RWPE1 (cell line): ENCODE measurements at regions not wholly inside any gene's neighbourhood (a gene's known extent, or its start where the extent isn't known, plus 50 kb on each side); places are given as distances from the start of the nearest gene placed in this dataset.
"Not testable (repeated sequence)": the region's sequence is repeated elsewhere in the genome, so short reads cannot be mapped to it uniquely, and the experiment has no call there.

Source experiments
- CTCF ChIA-PET: fragments of 350-600 bp; sonication (Branson Sonifier 250); formaldehyde crosslinking; extraction: SDS; loops from one replicate; lab custom pipeline; 2021; lab: Yijun Ruan, JAX
- POLR2A ChIA-PET: fragments of 400-600 bp; formaldehyde crosslinking; extraction: SDS; loops from one replicate; lab custom pipeline; 2020; ENCODE audit warnings: antibody characterized with exemption; ENCODE audit not compliant: low non-redundant PET; lab: Yijun Ruan, JAX
- DNase-seq: peaks from one replicate; pipeline ENCODE4 v3.0.0; 2012; ENCODE audit warnings: low spot score
- H3K27ac ChIP-seq: fragments of 450-650 bp; 2 replicates; pipeline ENCODE4 v1.5.1; 2017
- TF ChIP-seq, protein P1 (sequence below): fragments of 450-650 bp; conservative IDR thresholded peaks from 2 replicates; pipeline ENCODE4 v1.5.1; 2017; ENCODE audit warnings: low read depth, mild to moderate bottlenecking

DNA sequence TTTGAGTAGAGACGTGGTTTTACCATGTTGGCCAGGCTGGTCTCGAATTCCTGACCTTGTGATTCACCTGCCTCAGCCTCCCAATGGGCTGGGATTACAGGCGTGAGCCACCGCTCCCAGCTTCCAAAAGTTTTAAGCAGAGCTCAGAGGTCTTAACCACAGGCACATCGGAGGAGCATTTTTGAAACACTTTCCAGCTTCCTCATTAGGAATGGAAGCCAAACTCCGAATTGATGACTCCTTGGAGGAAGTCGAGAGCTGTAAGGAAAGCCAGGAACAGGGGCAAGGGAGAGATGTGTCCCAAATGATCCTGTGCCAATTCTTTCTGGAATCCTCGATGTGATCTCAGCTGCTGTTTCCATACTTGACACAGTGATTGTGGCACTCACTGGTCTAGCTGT, 56.2 kb upstream of the CCZ1B start:
- CTCF ChIA-PET, POLR2A ChIA-PET: not testable (repeated sequence)

GRCh38 chr7:6883756-6884155, 57.7 kb upstream of the CCZ1B start:
- POLR2A ChIA-PET, H3K27ac ChIP-seq, DNase-seq, CTCF ChIA-PET: not testable (repeated sequence)

More for the DNA sequence above, 56.2 kb upstream of the CCZ1B start:
- DNase-seq, H3K27ac ChIP-seq: not testable (repeated sequence)

- DNase-seq, result no peak
- no peak overlapping the region for H3K27ac ChIP-seq
- POLR2A ChIA-PET, result no interaction called here
- CTCF ChIA-PET, result interaction anchor here (0.6 kb wide), 1 partner anchor 277 kb away, joined by 3 read pairs; no protein-coding TSS in a partner anchor
- TF ChIP-seq, protein P1, sequence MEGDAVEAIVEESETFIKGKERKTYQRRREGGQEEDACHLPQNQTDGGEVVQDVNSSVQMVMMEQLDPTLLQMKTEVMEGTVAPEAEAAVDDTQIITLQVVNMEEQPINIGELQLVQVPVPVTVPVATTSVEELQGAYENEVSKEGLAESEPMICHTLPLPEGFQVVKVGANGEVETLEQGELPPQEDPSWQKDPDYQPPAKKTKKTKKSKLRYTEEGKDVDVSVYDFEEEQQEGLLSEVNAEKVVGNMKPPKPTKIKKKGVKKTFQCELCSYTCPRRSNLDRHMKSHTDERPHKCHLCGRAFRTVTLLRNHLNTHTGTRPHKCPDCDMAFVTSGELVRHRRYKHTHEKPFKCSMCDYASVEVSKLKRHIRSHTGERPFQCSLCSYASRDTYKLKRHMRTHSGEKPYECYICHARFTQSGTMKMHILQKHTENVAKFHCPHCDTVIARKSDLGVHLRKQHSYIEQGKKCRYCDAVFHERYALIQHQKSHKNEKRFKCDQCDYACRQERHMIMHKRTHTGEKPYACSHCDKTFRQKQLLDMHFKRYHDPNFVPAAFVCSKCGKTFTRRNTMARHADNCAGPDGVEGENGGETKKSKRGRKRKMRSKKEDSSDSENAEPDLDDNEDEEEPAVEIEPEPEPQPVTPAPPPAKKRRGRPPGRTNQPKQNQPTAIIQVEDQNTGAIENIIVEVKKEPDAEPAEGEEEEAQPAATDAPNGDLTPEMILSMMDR, result no peak
Observed at GRCh38 chr7:6886198-6886597, 60.1 kb upstream of the CCZ1B start.

- DNase-seq, CTCF ChIA-PET, H3K27ac ChIP-seq: not testable (repeated sequence)
- POLR2A ChIA-PET, result interaction anchor here (0.6 kb wide), 1 partner anchor 318 kb away, joined by 4 read pairs; no protein-coding TSS in a partner anchor
Observed at GRCh38 chr7:6888267-6889045, 62.4 kb upstream of the CCZ1B start.

DNA sequence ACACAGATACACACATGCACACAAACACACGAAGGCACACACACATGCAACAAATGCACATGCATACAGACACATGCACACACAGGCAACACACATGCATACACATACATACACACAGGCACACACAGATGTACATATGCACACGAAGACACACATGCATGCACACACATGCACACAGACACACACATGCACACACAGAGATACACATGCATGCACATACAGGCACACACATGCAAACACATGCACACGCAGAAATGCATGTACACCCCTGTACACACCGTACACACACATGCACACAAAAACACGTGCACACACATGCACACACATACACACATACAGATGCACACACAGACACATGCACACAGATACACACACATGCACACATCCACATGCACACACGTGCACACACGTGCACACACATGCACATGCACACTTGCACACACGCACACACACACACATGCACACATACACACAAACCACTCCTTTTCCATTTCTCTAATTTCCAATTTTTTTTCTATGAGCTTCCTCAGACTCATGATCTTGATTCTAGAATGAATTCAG, 63.3 kb upstream of the CCZ1B start:
- no peak overlapping the region for H3K27ac ChIP-seq
- TF ChIP-seq, protein P1, result no peak
- CTCF ChIA-PET, result no interaction called here
- POLR2A ChIA-PET, result no interaction called here
- DNase-seq, result no peak

GRCh38 chr7:6902097-6902518, 76.0 kb upstream of the CCZ1B start:
- H3K27ac ChIP-seq, CTCF ChIA-PET, POLR2A ChIA-PET, DNase-seq: not testable (repeated sequence)

GRCh38 chr7:6903289-6903688, 77.2 kb upstream of the CCZ1B start:
- POLR2A ChIA-PET, H3K27ac ChIP-seq, DNase-seq, CTCF ChIA-PET: not testable (repeated sequence)

- DNase-seq, CTCF ChIA-PET, H3K27ac ChIP-seq, POLR2A ChIA-PET: not testable (repeated sequence)
Observed at GRCh38 chr7:6903792-6904191, 77.7 kb upstream of the CCZ1B start.

DNA sequence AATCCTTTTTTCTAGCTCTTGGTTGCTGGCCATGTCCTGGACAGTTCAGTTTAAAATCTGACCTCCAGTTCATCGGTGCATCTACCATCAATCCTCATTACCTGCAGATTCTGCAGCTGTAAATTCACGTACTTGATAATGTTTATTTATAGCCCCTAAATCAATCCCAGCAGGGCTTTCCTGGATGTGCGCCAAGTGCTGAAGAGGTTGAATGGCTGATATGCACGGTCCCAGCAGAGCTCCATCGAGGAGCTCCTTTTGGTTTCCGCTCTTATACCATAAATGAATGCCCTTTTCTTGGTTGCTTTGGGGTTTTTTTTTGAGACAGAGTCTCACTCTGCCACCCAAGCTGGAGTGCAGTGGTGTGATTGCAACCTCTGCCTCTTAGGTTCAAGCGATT, 91.2 kb upstream of the CCZ1B start:
- CTCF ChIA-PET, result interaction anchor here (0.6 kb wide), 1 partner anchor 33 kb away, joined by 3 read pairs; no protein-coding TSS in a partner anchor
- no peak overlapping the region for H3K27ac ChIP-seq
- TF ChIP-seq, protein P1, result no peak
- POLR2A ChIA-PET, result no interaction called here
- DNase-seq, result no peak

DNA sequence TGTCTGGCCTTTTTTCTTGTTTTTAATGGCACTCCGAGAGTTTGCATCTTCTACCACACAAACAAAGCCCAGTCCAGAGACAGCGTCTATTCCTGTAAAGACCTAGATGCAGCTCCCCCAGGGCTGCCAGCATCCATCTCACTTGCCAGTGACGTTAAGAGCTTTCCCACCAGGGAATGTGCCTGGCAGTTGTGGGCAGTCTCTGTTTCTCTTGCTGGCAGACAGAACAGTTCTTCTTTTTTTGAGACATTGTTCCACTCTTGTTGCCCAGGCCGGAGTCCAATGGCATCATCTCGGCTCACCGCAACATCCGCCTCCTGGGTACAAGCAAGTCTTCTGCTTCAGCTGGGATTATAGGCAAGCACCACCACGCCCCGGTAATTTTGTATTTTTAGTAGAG, 93.1 kb upstream of the CCZ1B start:
- DNase-seq, POLR2A ChIA-PET, CTCF ChIA-PET: not testable (repeated sequence)

DNA sequence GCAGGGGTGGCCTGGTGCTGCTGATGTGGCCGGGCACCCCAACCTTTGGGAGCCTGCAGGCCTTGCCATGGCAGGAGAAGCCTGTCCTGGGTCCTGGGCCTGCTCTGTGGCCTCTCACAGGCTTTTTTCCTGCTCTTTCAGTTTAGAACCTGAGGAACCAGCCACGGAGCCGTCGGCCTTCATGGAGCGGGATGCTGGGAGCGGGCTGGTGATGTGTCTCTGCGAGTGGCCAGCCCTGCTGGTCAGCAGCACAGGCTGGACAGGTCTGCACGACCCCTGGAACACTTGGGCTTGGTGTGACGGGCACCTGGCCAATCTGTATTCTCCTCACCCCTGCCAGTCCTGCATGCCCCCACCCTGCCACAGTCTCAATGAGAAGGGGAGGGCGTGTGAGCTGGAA, 98.4 kb upstream of the CCZ1B start:
- CTCF ChIA-PET, DNase-seq, H3K27ac ChIP-seq, POLR2A ChIA-PET: not testable (repeated sequence)

More for the DNA sequence above, 93.1 kb upstream of the CCZ1B start:
- H3K27ac ChIP-seq, result not testable (repeated sequence)

DNA sequence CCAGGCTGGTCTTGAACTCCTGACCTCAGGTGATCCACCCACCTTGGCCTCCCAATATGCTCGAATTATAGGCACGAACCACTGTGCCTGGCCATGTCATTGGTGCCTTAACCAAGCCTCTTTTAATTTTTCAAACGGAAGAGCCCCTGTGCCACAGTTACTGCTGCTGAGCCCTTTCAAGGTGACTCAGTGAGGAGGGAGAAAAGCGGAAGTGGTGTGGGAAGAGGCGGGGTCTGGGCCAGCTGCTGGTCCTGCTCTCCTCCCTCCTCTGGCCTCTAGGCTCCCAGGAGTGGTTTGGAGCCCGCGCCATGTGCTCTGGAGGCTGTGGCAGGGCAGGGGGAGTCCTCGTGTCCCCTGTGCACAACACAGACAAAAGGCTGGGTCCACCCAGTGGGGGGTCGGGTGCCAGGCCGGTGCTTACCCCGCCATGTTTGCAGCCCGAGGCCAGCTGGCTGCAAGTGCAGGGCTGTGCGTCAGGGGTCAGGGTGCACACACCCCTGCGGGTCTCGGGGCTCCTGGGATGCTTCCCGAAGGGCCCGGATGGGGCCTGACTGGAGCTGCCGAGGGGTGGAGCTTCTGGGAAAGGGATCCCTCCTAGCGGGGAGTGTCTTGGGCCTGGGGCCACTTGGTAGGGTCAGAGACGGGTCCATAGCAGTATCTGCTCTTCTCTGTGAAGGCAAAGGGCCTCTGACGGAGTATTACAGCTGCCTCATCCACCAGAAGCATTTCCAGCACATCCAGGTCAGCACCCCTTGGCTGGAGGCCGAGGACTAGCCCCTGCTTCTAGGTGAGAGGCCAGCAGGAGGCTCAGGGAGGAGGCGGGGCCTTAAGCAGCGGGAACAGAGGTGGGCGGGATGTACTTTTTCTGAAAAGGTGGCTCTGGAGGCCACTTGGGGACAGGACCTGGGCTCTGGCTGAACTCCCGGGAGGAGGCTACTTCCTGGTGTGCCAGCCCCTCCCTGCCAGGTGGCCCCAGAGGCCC, 100.4 kb upstream of the CCZ1B start:
- POLR2A ChIA-PET, H3K27ac ChIP-seq, DNase-seq, CTCF ChIA-PET: not testable (repeated sequence)

GRCh38 chr7:6927643-6928042, 101.6 kb upstream of the CCZ1B start:
- DNase-seq, H3K27ac ChIP-seq, POLR2A ChIA-PET, CTCF ChIA-PET: not testable (repeated sequence)
